ENCODE measurements at regions not wholly inside any gene's neighbourhood (a gene's known extent, or its start where the extent isn't known, plus 50 kb on each side); places are given as distances from the start of the nearest gene placed in this dataset.

GRCh38 chr7:130960208-130960988 is 226.4 kb upstream of the KLF14 start:
- no peak for DNase-seq (ENCODE audit: low read depth in 1 of 2, low spot score in 1 of 2)

DNA sequence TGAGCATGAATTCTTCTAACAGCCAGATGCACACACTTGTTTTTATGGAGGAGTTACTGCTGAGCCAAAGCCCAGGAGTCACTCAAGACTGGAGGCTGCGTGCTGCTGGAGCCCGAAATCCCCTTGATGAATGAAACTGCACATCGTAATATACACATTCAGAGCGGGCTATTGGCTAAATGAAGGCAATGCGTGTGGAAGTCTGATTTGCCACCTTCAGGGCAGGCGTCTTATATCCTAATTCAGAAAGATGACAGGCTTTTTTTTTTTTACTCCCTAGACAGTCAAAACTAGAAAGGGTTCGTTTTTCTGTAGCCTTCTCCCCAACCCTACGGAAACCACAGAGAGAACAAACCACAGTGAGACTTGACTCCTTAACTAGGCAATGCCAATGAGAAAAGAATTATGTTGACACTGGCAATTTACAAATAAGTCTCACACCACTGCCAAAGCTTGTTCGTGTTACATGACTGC is 227.2 kb upstream of the KLF14 start:
- peak in 1 of 2 donors; percentile 83 for DNase-seq (ENCODE audit: low read depth in 1 of 2, low spot score in 1 of 2)

GRCh38 chr7:130962109-130962508 is 228.1 kb upstream of the KLF14 start:
- no peak for DNase-seq (ENCODE audit: low read depth in 1 of 2, low spot score in 1 of 2)

DNA sequence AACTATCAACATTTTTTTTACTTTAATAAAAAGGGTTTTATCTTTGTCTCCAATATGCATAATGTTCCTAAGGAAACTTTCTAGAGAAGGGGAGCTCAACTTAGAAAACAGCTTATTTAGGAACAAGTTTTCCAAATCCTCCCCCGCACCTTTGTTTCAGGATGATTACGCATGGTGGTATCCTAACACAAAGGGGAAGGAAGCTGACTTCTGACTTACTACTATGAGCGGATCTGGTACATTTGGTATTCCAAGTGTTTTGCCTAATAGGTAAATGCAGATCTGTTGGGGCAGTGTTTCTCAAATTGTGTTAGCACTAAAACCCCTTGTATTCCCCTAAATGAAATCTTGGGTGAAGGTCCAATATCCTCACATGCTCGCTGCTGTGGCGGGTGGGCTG is 229.3 kb upstream of the KLF14 start:
- no peak for DNase-seq (ENCODE audit: low read depth in 1 of 2, low spot score in 1 of 2)

DNA sequence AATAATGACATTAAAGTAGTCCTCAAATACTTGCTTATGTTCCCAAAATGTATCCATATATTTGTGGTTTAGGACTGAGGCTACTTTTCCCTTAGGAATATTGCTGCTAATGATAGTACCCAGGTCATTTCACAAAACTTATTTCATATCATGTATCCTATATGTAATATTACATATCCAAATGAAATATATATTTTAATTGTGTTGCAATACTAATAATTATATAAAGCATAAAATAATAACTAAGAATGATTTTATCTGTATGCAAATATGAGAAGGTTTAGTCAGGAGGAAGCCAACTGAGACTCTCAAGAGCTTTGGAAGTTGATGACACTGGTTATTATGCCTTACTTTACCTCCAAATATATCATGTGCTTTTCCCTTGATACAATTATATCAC is 231.5 kb upstream of the KLF14 start:
- DNase-seq (ENCODE audit: low read depth in 1 of 2, low spot score in 1 of 2), result no peak

- no peak for DNase-seq (ENCODE audit: low read depth in 1 of 2, low spot score in 1 of 2)
These were observed 232.4 kb upstream of the KLF14 start for GRCh38 chr7:130966246-130967009.

DNA sequence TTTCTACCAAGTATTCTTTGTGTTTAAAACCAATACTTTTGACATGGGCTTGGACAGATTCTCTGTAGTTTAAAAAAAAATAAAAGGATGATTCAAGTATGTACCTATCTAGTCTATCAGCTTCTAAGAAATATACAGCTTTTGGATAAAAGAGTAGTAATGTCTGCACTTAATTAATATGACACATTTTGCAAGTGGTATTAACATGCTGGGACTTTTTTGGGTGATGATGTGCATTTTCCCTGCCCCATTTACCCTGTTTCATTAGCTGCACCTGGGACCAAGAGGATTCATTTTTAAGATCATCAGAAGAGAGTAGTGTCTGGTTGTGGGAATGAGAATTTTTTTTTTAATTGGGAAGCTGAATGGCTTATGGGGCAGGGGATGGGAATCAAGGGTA is 236.2 kb upstream of the KLF14 start:
- DNase-seq (ENCODE audit: low read depth in 1 of 2, low spot score in 1 of 2), result peak in 1 of 2 donors; percentile 66

DNA sequence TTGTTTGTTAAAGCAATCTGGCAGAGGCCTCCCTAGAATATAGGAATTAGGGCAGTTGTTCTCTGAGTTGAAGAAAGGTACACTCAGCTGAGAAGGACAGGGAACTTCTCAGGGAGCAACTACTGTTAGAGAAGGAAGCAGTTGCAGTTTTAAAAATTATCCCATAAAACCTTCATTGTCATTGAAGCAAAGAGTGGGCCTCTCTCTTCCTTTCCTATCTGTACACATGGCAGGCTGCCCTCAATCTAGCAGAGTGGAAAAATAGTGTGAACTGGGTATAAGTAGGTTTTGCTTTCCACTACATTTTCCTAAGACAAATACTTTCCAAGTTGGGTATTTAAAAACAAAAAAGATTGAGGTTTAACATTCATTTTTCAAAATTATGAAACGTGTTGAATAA is 236.7 kb upstream of the KLF14 start:
- no peak for DNase-seq (ENCODE audit: low read depth in 1 of 2, low spot score in 1 of 2)

GRCh38 chr7:130971297-130971696 is 237.3 kb upstream of the KLF14 start:
- DNase-seq (ENCODE audit: low read depth in 1 of 2, low spot score in 1 of 2), result peak in 1 of 2 donors; percentile 67

GRCh38 chr7:130972201-130972600 is 238.2 kb upstream of the KLF14 start:
- no peak for DNase-seq (ENCODE audit: low read depth in 1 of 2, low spot score in 1 of 2)

GRCh38 chr7:130973637-130974036 is 239.6 kb upstream of the KLF14 start:
- DNase-seq (ENCODE audit: low read depth in 1 of 2, low spot score in 1 of 2), result no peak

DNA sequence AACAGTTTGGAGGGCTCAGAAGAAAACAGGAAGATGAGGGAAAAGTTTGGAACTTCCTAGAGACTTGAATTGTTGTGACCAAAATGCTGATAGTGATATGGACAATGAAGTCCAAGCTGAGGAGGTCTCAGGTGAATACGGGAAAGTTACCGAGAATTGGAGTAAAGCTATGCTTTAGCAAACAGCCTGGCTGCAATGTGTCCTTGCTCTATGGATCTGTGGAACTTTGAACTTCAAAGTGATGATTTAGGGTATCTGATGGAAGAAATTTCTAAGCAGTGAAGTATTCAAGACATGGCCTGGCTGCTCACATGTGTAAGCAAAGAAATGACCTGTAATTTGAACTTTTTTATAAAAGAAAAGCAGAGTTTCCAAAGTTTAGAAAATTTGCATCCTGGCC is 240.2 kb upstream of the KLF14 start:
- no peak for DNase-seq (ENCODE audit: low read depth in 1 of 2, low spot score in 1 of 2)

DNA sequence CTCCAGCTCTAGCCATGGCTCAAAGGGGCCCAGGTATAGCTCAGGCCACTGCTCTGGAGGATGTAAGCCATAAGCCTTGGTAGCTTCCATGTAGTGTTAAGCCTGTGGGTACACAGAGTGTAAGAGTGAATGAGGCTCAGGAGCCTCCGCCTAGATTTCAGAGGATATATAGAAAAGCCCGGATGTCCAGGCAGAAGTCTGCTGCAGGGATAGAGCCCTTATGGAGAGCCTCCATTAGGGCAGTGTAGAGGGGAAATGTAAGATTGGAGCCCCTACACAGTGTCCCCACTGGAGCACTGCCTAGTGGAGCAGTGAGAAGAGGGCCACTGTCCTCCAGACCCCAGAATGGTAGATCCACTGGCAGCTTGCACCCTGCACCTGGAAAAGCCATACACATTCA is 240.8 kb upstream of the KLF14 start:
- DNase-seq (ENCODE audit: low read depth in 1 of 2, low spot score in 1 of 2), result no peak

GRCh38 chr7:130975731-130976130 is 241.7 kb upstream of the KLF14 start:
- no peak for DNase-seq (ENCODE audit: low read depth in 1 of 2, low spot score in 1 of 2)

- DNase-seq (ENCODE audit: low read depth in 1 of 2, low spot score in 1 of 2), result no peak
These were observed 248.2 kb upstream of the KLF14 start for GRCh38 chr7:130982160-130982638.

DNA sequence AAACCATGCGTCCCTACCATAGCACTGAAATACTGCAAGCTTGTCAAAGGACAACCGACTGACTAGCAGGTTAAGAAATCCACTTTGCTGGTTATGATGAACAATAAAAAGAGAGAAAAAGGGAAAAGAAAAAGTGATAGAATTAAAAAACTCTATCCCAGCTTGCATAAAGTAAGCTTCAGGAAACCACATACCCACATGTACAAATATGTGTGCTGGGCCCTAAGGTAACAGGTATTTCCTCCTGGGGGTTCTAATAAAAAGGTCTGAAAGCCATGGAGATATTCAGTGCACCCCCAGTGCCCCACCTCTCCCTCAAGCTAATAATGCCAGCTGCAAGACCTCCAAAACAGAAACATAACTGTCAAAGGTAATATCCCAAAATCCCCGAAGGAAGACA is 248.6 kb upstream of the KLF14 start:
- DNase-seq (ENCODE audit: low read depth in 1 of 2, low spot score in 1 of 2), result no peak

- DNase-seq (ENCODE audit: low read depth in 1 of 2, low spot score in 1 of 2), result no peak
These were observed 251.4 kb upstream of the KLF14 start for GRCh38 chr7:130985361-130985760.

DNA sequence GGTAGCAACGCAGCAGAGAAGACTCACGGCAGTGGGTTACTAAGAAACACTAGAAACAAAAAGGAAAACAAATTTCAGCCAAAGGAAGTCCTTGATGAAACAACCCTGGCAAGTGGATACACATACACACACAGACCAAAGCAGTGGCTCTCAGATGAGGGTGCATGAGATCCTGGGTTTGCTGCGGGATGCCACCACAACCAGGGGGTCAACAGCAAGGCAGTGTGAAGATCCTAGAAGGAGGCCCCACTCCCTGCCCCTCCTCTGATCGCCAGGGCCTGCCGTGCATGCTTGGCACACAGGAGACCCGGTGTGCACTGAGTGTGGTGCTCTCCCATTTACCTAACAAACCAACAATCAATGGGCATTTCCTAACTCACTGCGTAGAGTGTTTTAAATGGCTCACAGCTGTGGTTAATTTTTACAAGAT is 252.3 kb upstream of the KLF14 start:
- DNase-seq (ENCODE audit: low read depth in 1 of 2, low spot score in 1 of 2), result no peak

DNA sequence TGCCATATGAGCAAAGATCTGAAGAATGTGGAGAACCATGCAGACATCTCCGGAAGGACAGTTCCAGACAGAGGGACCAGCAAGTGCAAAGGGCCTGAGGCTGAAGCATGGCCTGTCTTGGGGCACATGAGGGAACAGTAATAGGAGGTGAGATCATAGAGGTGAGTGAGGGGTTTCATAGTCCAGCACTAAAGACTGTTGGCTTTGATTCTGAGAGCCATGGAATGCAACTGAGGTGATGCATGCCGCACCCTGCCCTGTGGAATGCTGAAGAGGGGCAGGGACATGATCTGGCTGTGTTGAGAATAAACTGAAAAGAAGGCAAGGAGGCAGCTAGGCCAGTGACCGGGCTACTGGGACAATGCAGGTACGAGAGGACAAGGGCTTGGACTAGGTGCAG is 253.1 kb upstream of the KLF14 start:
- no peak for DNase-seq (ENCODE audit: low read depth in 1 of 2, low spot score in 1 of 2)

GRCh38 chr7:130988443-130988842 is 254.4 kb upstream of the KLF14 start:
- DNase-seq (ENCODE audit: low read depth in 1 of 2, low spot score in 1 of 2), result no peak

GRCh38 chr7:130989101-130989795 is 255.2 kb upstream of the KLF14 start:
- no peak for DNase-seq (ENCODE audit: low read depth in 1 of 2, low spot score in 1 of 2)

Measured in activated CD4-positive, alpha-beta T cell treated with anti-CD3 and anti-CD28 coated beads, Interleukin-2, amount 50 U/mL, for 24 hours (primary cell).